Parathyroid adenoma (tissue), 2 donors: ENCODE measurements at regions not wholly inside any gene's neighbourhood (a gene's known extent, or its start where the extent isn't known, plus 50 kb on each side); places are given as distances from the start of the nearest gene placed in this dataset.
"Not testable (repeated sequence)": the region's sequence is repeated elsewhere in the genome, so short reads cannot be mapped to it uniquely, and the experiment has no call there.

ENCODE experiments used
- H2AFZ ChIP-seq: fragments of 300-600 bp; sonication (generic); one replicate; pipeline ENCODE4 v1.7.0; 2017; ENCODE audit warnings: antibody characterized with exemption, mild to moderate bottlenecking
- H3K27ac ChIP-seq: fragments of 300-600 bp; sonication (generic); one replicate; pipeline ENCODE4 v1.7.0; 2017
- H3K27me3 ChIP-seq: fragments of 300-600 bp; sonication (generic); one replicate; pipeline ENCODE4 v1.7.0; 2017; ENCODE audit warnings: low read length; ENCODE audit not compliant: control insufficient read depth, insufficient read depth
- H3K36me3 ChIP-seq: fragments of 300-600 bp; sonication (generic); one replicate; pipeline ENCODE4 v1.7.0; 2017; ENCODE audit warnings: low read length; ENCODE audit not compliant: control insufficient read depth, insufficient read depth
- H3K4me1 ChIP-seq: fragments of 300-600 bp; sonication (generic); one replicate; pipeline ENCODE4 v1.7.0; 2017; ENCODE audit warnings: control low read depth
- H3K4me2 ChIP-seq: fragments of 300-600 bp; sonication (generic); one replicate; pipeline ENCODE4 v1.7.0; 2017; ENCODE audit warnings: low read length
- H3K4me3 ChIP-seq: fragments of 300-600 bp; sonication (generic); one replicate; pipeline ENCODE4 v1.7.0; 2017; ENCODE audit warnings: low read depth, low read length
- H3K79me2 ChIP-seq: fragments of 300-600 bp; sonication (generic); one replicate; pipeline ENCODE4 v1.7.0; 2017; ENCODE audit warnings: control low read depth
- H3K9ac ChIP-seq: fragments of 300-600 bp; sonication (generic); one replicate; pipeline ENCODE4 v1.7.0; 2017; ENCODE audit warnings: mild to moderate bottlenecking
- H3K9me3 ChIP-seq: fragments of 300-600 bp; sonication (generic); one replicate; pipeline ENCODE4 v1.7.0; 2017; ENCODE audit warnings: low read length; ENCODE audit not compliant: control insufficient read depth
- TF ChIP-seq, protein P1 (sequence below): fragments of 300-600 bp; sonication (generic); IDR thresholded peaks from one replicate; pipeline ENCODE4 v1.7.0; 2017; ENCODE audit warnings: antibody characterized with exemption, mild to moderate bottlenecking
- donor health status: primary hyperparathyroidism.

DNA sequence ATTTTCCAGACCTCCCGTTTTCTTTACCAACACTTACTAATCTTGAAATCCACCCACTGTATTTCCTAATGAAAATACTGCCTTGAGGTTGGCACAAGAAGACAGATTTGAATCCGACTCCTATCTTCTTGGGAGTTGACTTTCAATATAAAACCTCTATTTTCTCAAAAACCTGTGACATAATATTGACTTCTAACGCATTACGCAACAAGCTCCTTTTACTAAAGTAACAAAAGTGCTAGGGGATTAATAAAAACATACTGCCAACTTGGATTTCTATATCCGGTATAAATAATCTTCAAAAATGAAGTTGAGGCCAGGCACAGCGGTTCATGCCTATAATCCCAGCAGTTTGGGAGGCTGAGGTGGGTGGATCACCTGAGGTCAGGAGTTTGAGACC is 382.0 kb downstream of the PREX1 start:
- no peak overlapping the region for H3K4me3 ChIP-seq
- no peaks in the 10 kb centered on the region for H3K36me3 ChIP-seq
- TF ChIP-seq, protein P1, sequence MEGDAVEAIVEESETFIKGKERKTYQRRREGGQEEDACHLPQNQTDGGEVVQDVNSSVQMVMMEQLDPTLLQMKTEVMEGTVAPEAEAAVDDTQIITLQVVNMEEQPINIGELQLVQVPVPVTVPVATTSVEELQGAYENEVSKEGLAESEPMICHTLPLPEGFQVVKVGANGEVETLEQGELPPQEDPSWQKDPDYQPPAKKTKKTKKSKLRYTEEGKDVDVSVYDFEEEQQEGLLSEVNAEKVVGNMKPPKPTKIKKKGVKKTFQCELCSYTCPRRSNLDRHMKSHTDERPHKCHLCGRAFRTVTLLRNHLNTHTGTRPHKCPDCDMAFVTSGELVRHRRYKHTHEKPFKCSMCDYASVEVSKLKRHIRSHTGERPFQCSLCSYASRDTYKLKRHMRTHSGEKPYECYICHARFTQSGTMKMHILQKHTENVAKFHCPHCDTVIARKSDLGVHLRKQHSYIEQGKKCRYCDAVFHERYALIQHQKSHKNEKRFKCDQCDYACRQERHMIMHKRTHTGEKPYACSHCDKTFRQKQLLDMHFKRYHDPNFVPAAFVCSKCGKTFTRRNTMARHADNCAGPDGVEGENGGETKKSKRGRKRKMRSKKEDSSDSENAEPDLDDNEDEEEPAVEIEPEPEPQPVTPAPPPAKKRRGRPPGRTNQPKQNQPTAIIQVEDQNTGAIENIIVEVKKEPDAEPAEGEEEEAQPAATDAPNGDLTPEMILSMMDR: no peak

DNA sequence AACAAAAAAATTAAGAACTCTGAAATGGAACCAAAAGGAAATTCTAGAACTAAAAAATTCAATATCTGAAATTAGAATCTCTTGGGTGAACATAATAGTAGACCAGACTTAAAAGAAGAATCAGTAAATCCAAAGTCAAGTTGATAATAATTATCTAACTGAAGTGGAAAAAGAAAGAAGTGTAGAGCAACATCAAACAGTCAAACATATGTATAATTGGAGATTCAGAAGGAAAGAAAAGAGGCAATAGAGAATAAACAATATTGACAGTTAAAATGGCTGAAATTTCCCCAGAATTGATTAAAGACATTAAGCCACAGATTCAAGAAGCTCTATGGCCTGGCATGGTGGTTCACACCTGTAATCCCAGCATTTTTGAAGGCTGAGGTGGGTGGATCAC is 383.6 kb downstream of the PREX1 start:
- Histone ChIP-seq H3K9me3 (no peaks in the 10 kb centered on the region), H3K4me2 (no peak overlapping the region), H3K27ac (no peak overlapping the region), H3K36me3 (no peaks in the 10 kb centered on the region), H2AFZ (no peak overlapping the region), H3K4me1 (peaks cover 3% of the 10 kb centered on the region), H3K9ac (no peak overlapping the region), H3K4me3 (no peak overlapping the region), H3K27me3 (no peaks in the 10 kb centered on the region), H3K79me2 (no peaks in the 10 kb centered on the region)
- TF ChIP-seq, protein P1: no peak

More for the DNA sequence above, 382.0 kb downstream of the PREX1 start:
- peaks cover 3% of the 10 kb centered on the region for H3K4me1 ChIP-seq
- no peaks in the 10 kb centered on the region for H3K79me2 ChIP-seq
- no peak overlapping the region for H2AFZ ChIP-seq
- H3K27me3 ChIP-seq: no peaks in the 10 kb centered on the region
- no peak overlapping the region for H3K4me2 ChIP-seq
- H3K9me3 ChIP-seq: no peaks in the 10 kb centered on the region
- H3K27ac ChIP-seq: no peak overlapping the region
- no peak overlapping the region for H3K9ac ChIP-seq

DNA sequence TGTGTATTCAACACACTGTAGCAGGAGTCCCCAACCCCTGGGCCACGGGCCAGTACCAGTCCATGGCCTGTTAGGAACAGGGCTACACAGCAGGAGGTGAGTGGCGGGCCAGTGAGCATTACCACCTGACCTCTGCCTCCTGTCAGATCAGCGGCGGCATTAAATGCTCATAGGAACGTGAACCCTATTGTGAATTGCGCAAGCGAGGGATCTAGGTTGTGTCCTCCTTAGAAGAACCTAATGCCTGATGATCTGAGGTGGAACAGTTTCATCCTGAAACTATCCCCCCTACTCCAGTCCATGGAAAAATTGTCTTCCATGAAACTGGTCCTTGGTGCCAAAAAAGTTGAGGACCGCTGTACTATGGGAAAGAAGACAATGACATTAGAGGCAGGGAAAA is 386.9 kb downstream of the PREX1 start:
- Histone ChIP-seq H3K4me1 (no peaks in the 10 kb centered on the region), H3K79me2 (no peaks in the 10 kb centered on the region), H3K36me3 (no peaks in the 10 kb centered on the region), H3K9ac (no peak overlapping the region), H3K27ac (no peak overlapping the region), H2AFZ (no peak overlapping the region), H3K4me2 (no peak overlapping the region), H3K27me3 (no peaks in the 10 kb centered on the region), H3K4me3 (no peak overlapping the region), H3K9me3 (no peaks in the 10 kb centered on the region)
- TF ChIP-seq, protein P1: no peak

DNA sequence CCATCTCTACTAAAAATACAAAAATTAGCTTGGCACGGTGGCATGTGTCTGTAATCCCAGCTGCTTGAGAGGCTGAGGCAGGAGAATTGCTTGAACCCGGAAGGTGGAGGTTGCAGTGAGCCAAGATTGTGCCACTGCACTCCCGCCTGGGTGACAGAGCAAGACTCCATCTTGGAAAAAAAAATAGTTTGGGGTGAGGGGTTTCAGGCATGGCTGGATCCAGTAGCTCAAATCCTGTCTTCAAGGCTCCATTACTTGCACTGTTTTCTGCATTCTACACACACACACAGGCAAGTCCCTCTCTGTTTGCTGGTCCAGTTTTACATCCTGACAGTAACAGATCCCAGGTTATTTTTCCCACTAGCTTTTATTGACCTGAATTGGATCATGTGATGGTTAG is 387.5 kb downstream of the PREX1 start:
- H3K36me3 ChIP-seq, H3K4me3 ChIP-seq, H3K27me3 ChIP-seq, H3K9me3 ChIP-seq, H3K9ac ChIP-seq, H3K4me2 ChIP-seq, H3K27ac ChIP-seq, H2AFZ ChIP-seq, H3K4me1 ChIP-seq, H3K79me2 ChIP-seq: not testable (repeated sequence)

DNA sequence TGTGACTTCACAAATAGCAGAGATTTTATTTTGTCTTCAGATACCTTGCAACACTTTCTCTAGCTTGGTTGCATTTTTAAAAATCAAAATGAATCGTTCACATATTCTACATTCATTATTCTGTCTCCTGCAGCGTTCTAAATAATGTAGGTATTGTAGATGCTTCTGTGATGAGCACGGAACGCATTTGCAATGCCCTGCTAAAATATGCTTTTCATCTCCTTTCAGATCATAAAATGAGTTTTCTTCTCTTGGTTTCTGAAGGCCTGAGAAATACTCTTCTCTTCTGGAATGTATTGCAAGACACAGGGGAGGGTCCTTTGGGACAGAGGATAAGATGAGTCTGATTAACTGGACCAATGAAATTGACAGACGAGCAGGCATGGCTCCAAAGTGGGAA is 390.7 kb downstream of the PREX1 start:
- Histone ChIP-seq H3K9me3 (no peaks in the 10 kb centered on the region), H3K4me3 (no peak overlapping the region), H3K79me2 (no peaks in the 10 kb centered on the region), H3K9ac (no peak overlapping the region), H3K36me3 (no peaks in the 10 kb centered on the region), H3K4me2 (no peak overlapping the region), H3K4me1 (no peaks in the 10 kb centered on the region), H2AFZ (no peak overlapping the region), H3K27me3 (no peaks in the 10 kb centered on the region), H3K27ac (no peak overlapping the region)
- TF ChIP-seq, protein P1: no peak

DNA sequence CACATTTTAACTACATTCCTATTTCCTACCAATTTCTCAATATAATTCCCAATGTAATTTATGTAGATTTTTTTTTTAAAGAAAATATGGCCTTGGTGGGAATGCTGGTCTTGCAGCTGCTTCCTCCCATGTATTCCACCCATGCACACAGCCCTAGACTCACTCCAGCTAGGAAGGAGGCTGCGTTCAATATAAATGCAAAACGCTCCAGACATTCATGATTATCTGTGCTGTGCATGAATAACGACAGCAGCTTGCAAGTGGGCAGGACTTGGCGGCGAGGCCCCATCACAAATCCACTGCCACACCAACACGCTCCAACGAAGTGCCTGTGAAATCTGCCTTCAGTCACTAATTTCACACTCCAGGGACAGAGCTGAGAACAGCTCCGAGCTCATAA is 391.2 kb downstream of the PREX1 start:
- not testable (repeated sequence) for H3K4me1 ChIP-seq, H3K9ac ChIP-seq, H3K4me2 ChIP-seq, H3K27me3 ChIP-seq, H3K36me3 ChIP-seq, H3K79me2 ChIP-seq, H2AFZ ChIP-seq, H3K4me3 ChIP-seq, H3K9me3 ChIP-seq, H3K27ac ChIP-seq
